Adrenal gland (tissue), 5 donors: ENCODE measurements at regions not wholly inside any gene's neighbourhood (a gene's known extent, or its start where the extent isn't known, plus 50 kb on each side); places are given as distances from the start of the nearest gene placed in this dataset.

Experiments used
- CTCF ChIP-seq, 6 experiments: fragments of 450-650 bp in 4 of 6; fragments of 200-600 bp in 2 of 6; sonication (generic) in 1 of 6; IDR thresholded peaks; 1 replicate in 5 of 6; 2 replicates in 1 of 6; pipeline versions ENCODE4 v1.5.1 to v1.8.0; 2016 to 2021; ENCODE audit warnings: antibody characterized with exemption in 6 of 6, mild to moderate bottlenecking in 2 of 6, moderate library complexity in 1 of 6
- POLR2A ChIP-seq, 2 donors: fragments of 450-650 bp; IDR thresholded peaks; one replicate each; pipeline ENCODE4 v1.6.1; 2017; ENCODE audit warnings: antibody characterized with exemption in 2 of 2, mild to moderate bottlenecking in 2 of 2, moderate library complexity in 1 of 2
- donor health status: DM: no; HTN: no; CAD: no.

- no peak for TF ChIP-seq POLR2A (IDR thresholded peaks at IDR 0.05)
- TF ChIP-seq CTCF (IDR thresholded peaks at IDR 0.05) = no peak
These were observed 107.7 kb upstream of the LRPAP1 start for GRCh38 chr4:3639613-3640586.
